ENCODE measurements at regions not wholly inside any gene's neighbourhood (a gene's known extent, or its start where the extent isn't known, plus 50 kb on each side); places are given as distances from the start of the nearest gene placed in this dataset.

GRCh38 chr9:13491138-13491492, 211.6 kb upstream of the MPDZ start:
- TF ChIP-seq EZH2phosphoT487 (IDR thresholded peaks at IDR 0.05; ENCODE audit: low read depth): no peak
- no peak for TF ChIP-seq CTCF (IDR thresholded peaks at IDR 0.05; ENCODE audit: low read depth, low read length)
- Histone ChIP-seq H4K20me1 (ENCODE audit: insufficient read depth, low read length) (no peaks in the 10 kb centered on the region), H3K79me2 (ENCODE audit: low read length) (no peaks in the 10 kb centered on the region), H3K4me1 (ENCODE audit: low read length) (no peaks in the 10 kb centered on the region), H3K36me3 (replicated peaks; ENCODE audit: low read depth, low read length) (no peaks in the 10 kb centered on the region), H3K4me2 (ENCODE audit: low read length) (no peak overlapping the region), H3K27me3 (ENCODE audit: low read depth, low read length) (no peaks in the 10 kb centered on the region), H3K4me3 (ENCODE audit: low read length) (no peak overlapping the region), H2AFZ (ENCODE audit: low read depth, low read length) (no peak overlapping the region), H3K9ac (ENCODE audit: low read length) (no peak overlapping the region), H3K9me3 (ENCODE audit: insufficient read depth, low read length) (no peaks in the 10 kb centered on the region), H3K27ac (ENCODE audit: low read length) (no peak overlapping the region)

GRCh38 chr9:13487936-13488335, 208.4 kb upstream of the MPDZ start:
- Histone ChIP-seq H4K20me1 (ENCODE audit: insufficient read depth, low read length) (no peaks in the 10 kb centered on the region), H3K9me3 (ENCODE audit: insufficient read depth, low read length) (no peaks in the 10 kb centered on the region), H3K4me2 (ENCODE audit: low read length) (no peak overlapping the region), H3K79me2 (ENCODE audit: low read length) (no peaks in the 10 kb centered on the region), H3K4me3 (ENCODE audit: low read length) (no peak overlapping the region), H3K27ac (ENCODE audit: low read length) (no peak overlapping the region), H3K4me1 (ENCODE audit: low read length) (no peaks in the 10 kb centered on the region), H3K27me3 (ENCODE audit: low read depth, low read length) (no peaks in the 10 kb centered on the region), H3K36me3 (replicated peaks; ENCODE audit: low read depth, low read length) (no peaks in the 10 kb centered on the region), H2AFZ (ENCODE audit: low read depth, low read length) (no peak overlapping the region), H3K9ac (ENCODE audit: low read length) (no peak overlapping the region)
- no peak for TF ChIP-seq EZH2phosphoT487 (IDR thresholded peaks at IDR 0.05; ENCODE audit: low read depth)
- no peak for TF ChIP-seq CTCF (IDR thresholded peaks at IDR 0.05; ENCODE audit: low read depth, low read length)

GRCh38 chr9:13487498-13487897, 208.0 kb upstream of the MPDZ start:
- H3K4me2 ChIP-seq (ENCODE audit: low read length): no peak overlapping the region
- no peaks in the 10 kb centered on the region for H3K4me1 ChIP-seq (ENCODE audit: low read length)
- H2AFZ ChIP-seq (ENCODE audit: low read depth, low read length): no peak overlapping the region
- H3K9me3 ChIP-seq (ENCODE audit: insufficient read depth, low read length): no peaks in the 10 kb centered on the region
- no peaks in the 10 kb centered on the region for H3K36me3 ChIP-seq (replicated peaks; ENCODE audit: low read depth, low read length)
- H3K4me3 ChIP-seq (ENCODE audit: low read length): no peak overlapping the region
- no peaks in the 10 kb centered on the region for H3K27me3 ChIP-seq (ENCODE audit: low read depth, low read length)
- no peak overlapping the region for H3K9ac ChIP-seq (ENCODE audit: low read length)
- TF ChIP-seq EZH2phosphoT487 (IDR thresholded peaks at IDR 0.05; ENCODE audit: low read depth) (no peak), CTCF (IDR thresholded peaks at IDR 0.05; ENCODE audit: low read depth, low read length) (no peak)
- no peaks in the 10 kb centered on the region for H4K20me1 ChIP-seq (ENCODE audit: insufficient read depth, low read length)
- H3K27ac ChIP-seq (ENCODE audit: low read length): no peak overlapping the region
- H3K79me2 ChIP-seq (ENCODE audit: low read length): no peaks in the 10 kb centered on the region

GRCh38 chr9:13487071-13487470, 207.6 kb upstream of the MPDZ start:
- TF ChIP-seq CTCF (IDR thresholded peaks at IDR 0.05; ENCODE audit: low read depth, low read length) (no peak), EZH2phosphoT487 (IDR thresholded peaks at IDR 0.05; ENCODE audit: low read depth) (no peak)
- H4K20me1 ChIP-seq (ENCODE audit: insufficient read depth, low read length): no peaks in the 10 kb centered on the region
- no peak overlapping the region for H3K4me3 ChIP-seq (ENCODE audit: low read length)
- no peak overlapping the region for H3K27ac ChIP-seq (ENCODE audit: low read length)
- H3K9ac ChIP-seq (ENCODE audit: low read length): no peak overlapping the region
- no peaks in the 10 kb centered on the region for H3K27me3 ChIP-seq (ENCODE audit: low read depth, low read length)
- H3K9me3 ChIP-seq (ENCODE audit: insufficient read depth, low read length): no peaks in the 10 kb centered on the region
- no peaks in the 10 kb centered on the region for H3K4me1 ChIP-seq (ENCODE audit: low read length)
- H3K79me2 ChIP-seq (ENCODE audit: low read length): no peaks in the 10 kb centered on the region
- H3K4me2 ChIP-seq (ENCODE audit: low read length): no peak overlapping the region
- no peak overlapping the region for H2AFZ ChIP-seq (ENCODE audit: low read depth, low read length)
- no peaks in the 10 kb centered on the region for H3K36me3 ChIP-seq (replicated peaks; ENCODE audit: low read depth, low read length)

Data from OCI-LY3 (cell line).